Upper lobe of left lung (tissue), 6 donors: ENCODE measurements at regions not wholly inside any gene's neighbourhood (a gene's known extent, or its start where the extent isn't known, plus 50 kb on each side); places are given as distances from the start of the nearest gene placed in this dataset.

ENCODE experiments used
- ATAC-seq, 2 donors: fragments of 200-7000 bp; cut with Tn5 transposase; one replicate each; pipeline ENCODE4 v1.9.1; 2022; ENCODE audit warnings: mild to moderate bottlenecking in 2 of 2, moderate library complexity in 2 of 2; ENCODE audit not compliant: low FRiP score in 2 of 2
- DNase-seq, 2 donors: peaks; one replicate each; pipeline ENCODE4 v3.0.0-alpha.2; 2019 to 2020
- H3K27ac ChIP-seq, 4 donors: fragments of 200-600 bp; sonication (generic); one replicate each; pipeline ENCODE4 v1.5.1; 2016 to 2019
- H3K27me3 ChIP-seq, 4 donors: fragments of 200-600 bp; sonication (generic); one replicate each; pipeline ENCODE4 v1.5.1; 2017 to 2019
- H3K36me3 ChIP-seq, 4 donors: fragments of 200-600 bp; sonication (generic); one replicate each; pipeline ENCODE4 v1.5.1; 2016 to 2019
- H3K4me1 ChIP-seq, 4 donors: fragments of 200-600 bp; sonication (generic); one replicate each; pipeline ENCODE4 v1.5.1; 2018 to 2019
- H3K4me3 ChIP-seq, 4 donors: fragments of 200-600 bp; sonication (generic); one replicate each; pipeline ENCODE4 v1.5.1; 2017 to 2019; ENCODE audit warnings: mild to moderate bottlenecking in 2 of 4, moderate library complexity in 1 of 4
- H3K9me3 ChIP-seq, 4 donors: fragments of 200-600 bp; sonication (generic); one replicate each; pipeline ENCODE4 v1.5.1; 2018 to 2019
- CTCF ChIP-seq, 6 experiments: fragments of 450-650 bp in 4 of 6; fragments of 200-600 bp in 2 of 6; sonication (generic) in 2 of 6; IDR thresholded peaks; one replicate each; pipeline ENCODE4 v1.5.1; 2016 to 2019; ENCODE audit warnings: antibody characterized with exemption in 6 of 6
- EP300 ChIP-seq, 4 donors: sonication (generic); formaldehyde crosslinking; IDR thresholded peaks; one replicate each; pipeline ENCODE4 v1.5.1; 2017; ENCODE audit warnings: antibody characterized with exemption in 4 of 4, control low read depth in 2 of 4
- POLR2A ChIP-seq, 4 donors: fragments of 450-650 bp; IDR thresholded peaks; one replicate each; pipeline ENCODE4 v1.5.1; 2016 to 2017; ENCODE audit warnings: antibody characterized with exemption in 4 of 4, mild to moderate bottlenecking in 2 of 4
- POLR2AphosphoS5 ChIP-seq, 2 donors: sonication (generic); formaldehyde crosslinking; IDR thresholded peaks; one replicate each; pipeline ENCODE4 v1.5.1; 2017; ENCODE audit warnings: antibody characterized with exemption in 2 of 2
- WGBS, 2 donors: methylation state at CpG; one replicate each; pipeline ENCODE4 v1.1.5; 2017 to 2018; 5-methylcytosine and 5-hydroxymethylcytosine counted together
- small RNA-seq, 4 donors: library from RNA; depleted of rRNA; stranded (forward); fragments of <200 nt; gene quantifications; one replicate each; pipeline ENCODE3, GENCODE V24; 2016
- donor health status: DM: no; HTN: no; CAD: no; lungs with moderate emphysema.
- donor health status: DM: no; HTN: yes; CAD: no; lungs with severe emphysema.

GRCh38 chr11:24421766-24422165 is 75.1 kb upstream of the LUZP2 start:
- Histone ChIP-seq H3K9me3 (no peaks in the 10 kb centered on the region), H3K27me3 (no peaks in the 10 kb centered on the region), H3K4me1 (no peaks in the 10 kb centered on the region), H3K27ac (no peak overlapping the region), H3K4me3 (no peak overlapping the region), H3K36me3 (no peaks in the 10 kb centered on the region)
- TF ChIP-seq POLR2A (IDR thresholded peaks at IDR 0.05) (no peak), POLR2AphosphoS5 (IDR thresholded peaks at IDR 0.05) (no peak), CTCF (IDR thresholded peaks at IDR 0.05) (no peak), EP300 (IDR thresholded peaks at IDR 0.05) (no peak)
- DNase-seq, result no peak
- ATAC-seq, result no peak
- WGBS, 2 donors, result 82 to 85% methylated on average over 3 of the region's 3 CpGs

- ATAC-seq (no peak), DNase-seq (no peak)
- Histone ChIP-seq H3K9me3 (no peaks in the 10 kb centered on the region), H3K4me3 (no peak overlapping the region), H3K27ac (no peak overlapping the region), H3K4me1 (no peaks in the 10 kb centered on the region), H3K27me3 (no peaks in the 10 kb centered on the region), H3K36me3 (no peaks in the 10 kb centered on the region)
- WGBS, 2 donors, result 43 to 48% methylated on average over 1 of the region's 1 CpG
- TF ChIP-seq POLR2A (IDR thresholded peaks at IDR 0.05) (no peak), CTCF (IDR thresholded peaks at IDR 0.05) (no peak), EP300 (IDR thresholded peaks at IDR 0.05) (no peak), POLR2AphosphoS5 (IDR thresholded peaks at IDR 0.05) (no peak)
These were observed 74.5 kb upstream of the LUZP2 start for GRCh38 chr11:24422376-24422775.

- DNase-seq, result no peak
- H3K4me3 ChIP-seq, result no peak overlapping the region
These were observed 59.7 kb upstream of the LUZP2 start for GRCh38 chr11:24437123-24437522.

More at GRCh38 chr11:24437123-24437522, 59.7 kb upstream of the LUZP2 start:
- Histone ChIP-seq H3K27me3 (no peaks in the 10 kb centered on the region), H3K9me3 (no peaks in the 10 kb centered on the region), H3K36me3 (no peaks in the 10 kb centered on the region), H3K4me1 (no peaks in the 10 kb centered on the region), H3K27ac (no peak overlapping the region)
- WGBS, 2 donors, result 86 to 92% methylated on average over 4 of the region's 4 CpGs
- TF ChIP-seq CTCF (IDR thresholded peaks at IDR 0.05) (no peak), POLR2AphosphoS5 (IDR thresholded peaks at IDR 0.05) (no peak), POLR2A (IDR thresholded peaks at IDR 0.05) (no peak), EP300 (IDR thresholded peaks at IDR 0.05) (no peak)
- ATAC-seq, result no peak

Small RNAs in the stretch of these regions (small RNA-seq; reads per million reads assigned to genes)
- gene AC100767.1, result 0 reads per million in 4 donors
- gene MIR8054, result 0 reads per million in 4 donors
- 0 reads per million in 4 donors for gene RNU6-783P
